HG02938 (cell line): ENCODE measurements at regions not wholly inside any gene's neighbourhood (a gene's known extent, or its start where the extent isn't known, plus 50 kb on each side); places are given as distances from the start of the nearest gene placed in this dataset.
"Not testable (repeated sequence)": the region's sequence is repeated elsewhere in the genome, so short reads cannot be mapped to it uniquely, and the experiment has no call there.

Experiments used
- ATAC-seq: cut with Tn5 transposase; IDR thresholded peaks from one replicate; pipeline ENCODE4 v1.9.1; 2021; ENCODE audit warnings: mild to moderate bottlenecking, moderate library complexity; ENCODE audit not compliant: unreplicated experiment

DNA sequence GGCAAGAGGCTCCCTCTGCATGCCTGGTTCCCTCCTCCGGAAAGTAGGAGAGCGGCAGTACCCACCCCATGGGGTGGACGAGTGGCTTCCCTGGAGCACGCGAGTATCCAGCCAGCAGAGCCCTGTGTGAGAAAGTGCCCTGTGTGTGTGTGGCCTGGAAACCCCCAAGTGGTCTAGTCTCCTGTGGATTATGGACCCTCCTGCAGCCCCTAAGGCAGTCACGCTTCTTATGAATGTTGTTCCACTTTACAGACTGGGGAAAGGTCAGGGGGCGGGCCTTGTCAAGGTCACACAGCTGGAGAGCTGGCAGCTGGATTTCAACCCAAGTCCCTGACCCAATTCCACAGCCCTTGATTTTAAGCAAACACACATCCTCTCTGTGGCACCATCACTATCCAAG is 252.5 kb upstream of the SULF2 start:
- not testable (repeated sequence) for ATAC-seq

DNA sequence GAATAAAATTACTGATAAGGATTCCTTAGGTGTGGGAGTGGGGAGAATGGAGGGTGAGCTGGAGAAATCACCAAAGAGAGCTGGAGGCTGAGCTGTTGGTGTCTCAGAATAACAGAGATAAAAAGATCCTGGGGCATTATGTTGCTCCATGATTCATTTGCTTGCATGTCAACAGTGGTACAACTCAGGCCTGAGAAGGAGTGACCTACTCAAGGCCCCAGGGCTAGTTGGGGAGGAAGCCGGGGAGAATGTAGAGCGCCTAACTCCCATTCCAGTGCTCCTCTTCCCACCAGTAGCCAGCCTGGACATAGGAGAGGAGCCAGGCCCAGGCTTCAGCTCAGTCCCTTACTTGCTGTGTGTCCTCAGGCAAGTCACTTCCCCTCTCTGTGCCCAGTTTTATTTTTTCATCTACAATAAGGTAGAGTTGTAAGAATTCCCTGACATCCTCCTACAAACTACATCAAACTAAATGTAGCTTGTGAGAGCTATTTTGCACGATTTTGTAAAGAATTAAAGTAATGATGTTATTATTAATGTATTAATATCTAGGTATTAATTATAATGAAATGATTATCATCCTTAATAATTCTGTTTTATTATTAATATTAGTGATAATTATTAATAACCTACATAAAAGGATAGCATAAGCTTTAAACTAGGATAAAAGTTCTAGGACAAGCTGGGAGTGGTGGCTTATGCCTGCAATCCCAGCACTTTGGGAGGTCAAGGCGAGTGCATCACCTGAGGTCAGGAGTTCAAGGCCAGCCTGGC is 250.9 kb upstream of the SULF2 start:
- no peak for ATAC-seq

DNA sequence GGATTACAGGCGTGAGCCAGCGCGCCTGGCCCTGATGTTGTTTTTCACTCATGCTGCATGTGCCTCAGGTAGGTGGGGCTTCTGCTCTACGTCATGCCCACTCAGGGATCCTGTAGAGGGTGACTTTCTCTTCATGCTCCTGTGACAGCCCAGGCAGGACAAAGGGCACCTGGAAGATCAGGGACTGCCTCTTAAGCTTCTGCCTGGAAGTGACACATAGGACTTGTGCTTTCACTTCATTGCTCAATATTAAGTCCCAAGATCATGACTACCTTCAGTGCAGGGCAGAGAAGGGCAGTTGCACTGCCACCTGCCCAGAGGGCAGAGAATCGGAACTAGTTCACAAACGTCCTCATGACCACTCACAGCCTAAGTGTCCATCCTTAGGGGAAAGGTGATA is 249.5 kb upstream of the SULF2 start:
- ATAC-seq: no peak

DNA sequence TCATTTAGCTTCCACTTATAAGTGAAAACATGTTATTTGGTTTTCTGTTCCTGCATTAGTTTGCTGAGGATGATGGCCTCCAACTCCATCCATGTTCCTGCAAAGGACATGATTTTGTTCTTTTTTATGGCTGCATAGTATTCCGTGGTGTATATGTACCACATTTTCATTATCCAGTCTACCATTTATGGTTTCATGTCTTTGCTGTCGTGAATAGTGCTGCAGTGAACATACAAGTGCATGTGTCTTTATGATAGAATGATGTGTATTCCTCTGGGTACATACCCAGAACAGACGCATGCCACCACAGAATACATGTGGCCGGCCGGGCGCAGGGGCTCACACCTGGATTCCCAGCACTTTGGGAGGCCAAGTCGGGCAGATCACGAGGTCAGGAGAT is 247.7 kb upstream of the SULF2 start:
- not testable (repeated sequence) for ATAC-seq

DNA sequence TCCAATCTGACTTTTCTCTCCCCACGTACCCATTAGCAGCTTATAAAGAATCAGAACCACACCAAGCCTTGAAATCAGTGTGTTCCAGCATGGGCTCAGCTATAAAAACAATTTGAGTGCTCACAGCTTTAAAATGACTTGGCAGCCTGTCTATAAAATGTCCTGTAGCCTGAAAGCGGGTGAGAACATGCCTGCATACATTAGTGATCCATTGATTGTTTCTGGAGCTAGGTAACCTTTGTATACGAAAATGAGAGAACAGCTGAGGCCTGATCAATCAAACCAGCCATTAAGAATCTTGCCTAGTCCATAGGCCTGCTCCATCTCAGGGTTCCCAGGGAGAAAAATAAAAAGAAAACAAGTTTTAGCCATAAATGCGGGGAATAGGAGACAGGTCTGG is 245.8 kb upstream of the SULF2 start:
- no peak for ATAC-seq

DNA sequence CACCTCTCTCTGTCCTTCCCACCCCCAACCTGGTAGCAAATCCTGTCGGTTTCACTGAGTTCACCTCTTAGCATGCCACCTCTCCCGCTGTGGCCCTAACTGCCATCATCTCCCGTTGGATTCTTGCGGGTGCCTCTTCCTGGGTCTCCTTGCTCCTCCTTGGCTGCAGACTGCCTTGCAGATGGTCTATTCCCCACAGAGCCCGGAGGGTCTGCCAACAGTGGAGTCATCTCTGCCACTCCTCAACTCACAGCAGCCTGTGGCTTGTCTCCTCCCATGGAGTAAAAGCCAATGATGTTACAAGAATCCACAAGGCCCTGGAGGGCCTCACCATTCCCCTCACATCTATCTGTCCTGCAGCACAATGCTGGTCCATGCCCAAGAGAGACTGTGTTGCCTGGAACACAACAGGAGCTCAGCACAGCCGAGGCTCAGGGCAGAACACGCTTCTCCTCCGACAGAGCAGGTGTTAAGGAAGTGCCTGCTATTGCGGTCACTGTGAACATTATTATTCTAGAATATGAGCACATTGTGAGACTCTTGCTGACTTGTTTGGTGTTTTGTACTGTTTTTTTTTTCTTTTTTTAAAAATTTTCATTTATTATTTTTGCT is 241.8 kb upstream of the SULF2 start:
- no peak for ATAC-seq

DNA sequence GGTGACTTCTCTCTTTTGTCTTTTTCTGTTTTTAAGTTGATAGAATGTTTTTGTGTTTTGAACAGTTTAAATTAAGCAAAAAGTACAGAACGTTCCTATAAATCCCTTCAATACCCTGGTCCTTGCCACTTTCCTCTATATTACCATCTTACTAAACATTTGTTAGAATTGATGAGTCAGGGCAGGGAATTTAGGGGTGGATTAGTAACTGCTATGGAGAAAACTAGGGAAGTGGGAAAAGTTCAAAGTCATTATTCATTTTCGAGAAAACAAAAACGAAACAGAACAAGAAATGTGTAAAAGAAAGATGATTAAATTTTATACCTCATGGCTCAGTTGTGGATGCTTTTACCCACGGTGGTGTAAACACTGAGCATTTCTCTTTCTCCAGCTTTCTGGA is 240.4 kb upstream of the SULF2 start:
- no peak for ATAC-seq

DNA sequence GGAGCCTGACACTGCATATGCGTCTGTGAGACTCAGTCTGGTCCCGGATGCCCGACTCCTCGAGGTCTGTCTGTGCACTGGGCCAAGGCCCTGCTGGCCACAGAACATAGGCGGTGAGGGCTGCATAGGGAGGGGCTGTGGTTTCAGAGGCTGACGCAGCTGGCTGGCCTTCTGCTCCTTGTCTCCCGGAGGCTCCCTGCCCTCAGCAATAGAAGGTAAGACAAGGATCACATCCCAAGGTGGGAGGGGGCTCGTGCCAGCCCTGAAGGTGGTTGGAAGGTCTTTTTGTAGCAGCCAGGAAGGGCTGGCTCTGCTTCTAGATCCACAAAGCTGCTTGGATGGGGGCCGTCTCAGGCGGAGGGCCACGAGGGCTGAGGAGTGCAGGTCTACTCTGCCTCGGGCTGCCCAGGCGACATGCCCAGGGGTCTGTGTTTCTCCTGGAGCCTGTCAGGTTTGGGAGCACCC is 239.8 kb upstream of the SULF2 start:
- ATAC-seq: no peak

DNA sequence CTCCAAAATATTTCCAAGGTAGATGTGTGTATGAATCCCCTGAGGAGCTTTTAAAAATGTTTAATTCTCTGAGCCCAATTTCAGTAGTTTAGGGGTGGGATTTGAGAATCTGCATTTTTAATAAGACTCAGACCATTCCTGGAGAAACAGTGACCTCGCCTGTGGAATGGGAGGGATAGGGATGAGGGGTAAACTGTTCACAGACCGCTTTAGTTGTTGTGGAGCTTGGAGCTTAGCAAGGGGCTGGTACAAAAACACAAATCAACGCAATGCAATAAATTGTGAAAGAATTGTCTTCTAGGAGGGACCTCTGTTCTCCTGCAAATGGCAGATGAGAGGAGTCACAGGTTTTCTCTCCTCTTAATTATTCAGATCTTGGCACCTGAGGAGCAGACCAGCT is 239.3 kb upstream of the SULF2 start:
- ATAC-seq: no peak

DNA sequence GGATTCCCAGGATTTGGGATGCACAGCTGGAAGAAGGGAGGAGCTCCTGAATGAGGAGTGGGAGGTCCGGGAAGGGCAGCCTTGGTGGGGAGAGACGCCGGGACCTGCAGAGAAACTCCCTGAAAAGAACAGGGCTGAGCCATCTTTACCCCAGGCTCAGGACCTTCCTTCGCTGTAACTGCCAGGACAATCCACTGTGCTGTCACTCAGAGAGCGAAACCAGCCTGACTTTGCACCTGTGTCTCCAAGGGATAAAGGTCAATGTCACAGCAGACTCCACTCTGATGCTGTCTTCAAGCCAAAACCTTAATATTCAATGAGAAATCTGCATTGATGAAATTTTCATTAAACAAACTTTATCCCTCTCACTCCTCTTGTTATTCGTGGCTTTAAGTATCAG is 235.4 kb upstream of the SULF2 start:
- not testable (repeated sequence) for ATAC-seq

DNA sequence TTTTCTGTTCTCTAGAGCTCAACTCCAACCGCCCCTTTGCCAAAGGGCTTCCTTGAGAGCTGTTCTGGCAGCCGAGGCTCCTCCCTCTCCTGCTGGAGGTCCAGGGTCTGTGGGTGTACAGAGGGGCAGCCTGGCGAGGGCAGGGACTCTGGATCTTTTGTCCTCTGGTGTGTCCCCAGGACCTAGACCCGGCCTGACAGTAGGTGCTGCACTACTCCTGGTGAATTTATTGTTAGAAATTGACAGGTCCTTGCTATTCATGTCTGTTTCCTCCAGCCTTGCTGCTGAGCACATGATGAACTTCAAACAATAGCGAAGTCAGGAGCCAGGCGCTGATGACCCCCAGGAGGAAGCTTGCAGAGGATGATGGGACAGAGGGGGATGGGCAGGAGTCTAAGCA is 234.7 kb upstream of the SULF2 start:
- ATAC-seq: no peak

DNA sequence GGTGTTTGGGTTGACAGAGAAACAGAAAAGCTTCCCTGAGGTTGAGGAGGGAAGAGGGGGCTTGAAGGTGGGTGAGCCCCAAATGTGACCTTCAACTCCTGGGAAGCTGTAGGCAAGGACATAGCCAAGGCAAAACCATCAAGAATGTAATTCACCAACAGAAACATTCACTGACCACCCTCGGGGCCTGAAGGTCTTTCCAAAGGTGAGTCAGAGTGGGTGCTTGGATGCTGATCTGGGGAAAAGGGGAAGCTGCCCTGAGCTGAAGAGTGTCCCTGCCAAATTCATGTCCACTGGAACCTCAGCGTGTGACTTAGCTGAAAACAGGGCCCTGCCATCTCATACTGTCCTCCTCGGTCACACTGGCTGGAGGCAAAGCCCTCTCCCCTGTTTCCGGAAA is 234.2 kb upstream of the SULF2 start:
- ATAC-seq: no peak

DNA sequence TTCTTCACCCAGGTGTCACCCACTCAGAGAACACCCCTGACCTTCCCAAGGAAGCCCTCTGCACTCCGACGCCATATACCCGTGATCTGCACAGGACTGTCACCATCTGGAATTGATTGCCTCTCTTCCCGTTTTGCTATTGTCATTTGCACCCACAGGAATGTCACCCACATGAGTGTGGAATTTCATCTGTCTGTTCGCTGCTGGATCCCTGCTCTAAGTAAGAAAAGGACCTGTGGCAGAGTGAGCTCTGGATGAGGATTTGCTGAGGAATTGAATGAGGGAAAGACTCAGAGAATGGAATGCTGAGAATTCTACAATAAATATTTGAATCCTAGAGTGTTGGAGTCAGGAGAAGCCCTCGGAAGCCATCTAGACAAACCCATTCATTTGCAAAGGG is 233.6 kb upstream of the SULF2 start:
- ATAC-seq: not testable (repeated sequence)

DNA sequence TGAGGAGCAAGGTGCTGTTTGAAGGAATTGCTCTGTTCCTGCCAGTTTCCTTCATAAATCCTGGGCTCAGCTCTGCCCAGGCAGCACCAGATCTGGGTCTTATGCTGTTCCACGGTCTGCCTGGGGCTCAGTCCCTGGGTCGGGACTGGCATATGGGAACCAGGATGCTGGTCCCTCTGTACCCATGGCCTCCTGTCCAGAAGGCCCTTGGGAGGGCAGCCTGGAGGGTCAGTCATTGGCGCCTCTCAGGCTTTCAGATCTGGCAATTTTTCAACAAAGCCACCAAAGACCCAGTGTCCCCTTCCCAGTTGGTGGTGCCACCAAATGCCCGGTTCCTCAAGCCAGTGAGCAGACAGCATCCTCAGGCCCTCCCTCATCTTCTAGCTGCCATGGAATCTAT is 232.7 kb upstream of the SULF2 start:
- ATAC-seq: no peak

DNA sequence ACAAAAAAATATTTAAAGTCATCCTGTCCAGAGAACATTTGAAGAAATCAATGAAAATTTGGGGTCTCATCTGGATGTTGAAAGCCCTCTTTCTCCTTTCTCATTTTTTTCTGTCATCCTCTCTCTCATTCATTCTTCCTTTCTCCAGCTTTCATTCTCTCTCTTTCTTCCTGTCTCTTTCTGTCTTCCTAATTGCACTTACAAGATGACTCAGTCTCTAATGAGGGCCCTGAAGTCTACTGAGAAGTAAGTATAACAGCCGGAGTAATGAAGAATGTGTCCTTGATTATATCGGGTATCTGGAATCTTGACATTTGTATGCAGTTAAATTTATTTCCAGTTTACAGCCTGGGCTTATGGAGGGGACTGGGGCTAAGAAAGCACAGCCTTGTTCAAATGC is 232.2 kb upstream of the SULF2 start:
- ATAC-seq: no peak

DNA sequence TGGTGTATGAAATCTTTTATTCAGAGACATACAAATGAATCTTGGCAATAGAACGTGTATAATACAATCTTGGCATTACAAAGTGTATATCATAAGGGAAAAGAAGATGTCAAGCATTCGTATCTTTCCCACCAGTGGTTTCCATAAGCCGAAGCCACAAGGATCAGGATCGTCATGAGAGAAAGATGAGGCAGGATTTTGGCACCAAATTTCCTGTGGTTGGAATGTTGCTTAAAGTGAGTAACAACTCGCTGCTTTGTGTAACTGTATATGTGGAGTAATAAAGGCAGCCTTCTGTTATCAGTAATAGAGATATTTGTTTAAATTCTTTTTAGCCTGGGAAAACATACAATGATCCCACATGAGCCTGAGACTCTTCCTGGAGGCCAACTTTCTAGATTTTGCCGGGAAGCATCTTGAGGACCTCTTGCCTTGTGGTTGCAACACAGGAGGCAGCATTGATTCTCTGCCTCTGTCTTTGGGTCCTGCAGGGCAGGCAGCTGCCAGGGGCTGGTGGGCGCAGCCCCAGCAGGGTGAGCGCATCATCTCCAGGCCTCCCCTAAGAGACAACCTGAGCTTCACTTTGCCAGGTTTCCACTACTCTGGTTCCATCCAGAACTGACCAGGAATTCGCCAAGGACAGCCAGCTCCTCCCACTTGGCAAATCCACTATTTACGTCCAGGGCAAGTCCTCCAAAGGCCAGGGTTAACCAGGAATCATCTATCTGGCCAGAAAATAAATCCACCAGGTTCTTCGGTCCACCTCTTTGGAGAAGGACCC is 230.9 kb upstream of the SULF2 start:
- ATAC-seq: no peak

DNA sequence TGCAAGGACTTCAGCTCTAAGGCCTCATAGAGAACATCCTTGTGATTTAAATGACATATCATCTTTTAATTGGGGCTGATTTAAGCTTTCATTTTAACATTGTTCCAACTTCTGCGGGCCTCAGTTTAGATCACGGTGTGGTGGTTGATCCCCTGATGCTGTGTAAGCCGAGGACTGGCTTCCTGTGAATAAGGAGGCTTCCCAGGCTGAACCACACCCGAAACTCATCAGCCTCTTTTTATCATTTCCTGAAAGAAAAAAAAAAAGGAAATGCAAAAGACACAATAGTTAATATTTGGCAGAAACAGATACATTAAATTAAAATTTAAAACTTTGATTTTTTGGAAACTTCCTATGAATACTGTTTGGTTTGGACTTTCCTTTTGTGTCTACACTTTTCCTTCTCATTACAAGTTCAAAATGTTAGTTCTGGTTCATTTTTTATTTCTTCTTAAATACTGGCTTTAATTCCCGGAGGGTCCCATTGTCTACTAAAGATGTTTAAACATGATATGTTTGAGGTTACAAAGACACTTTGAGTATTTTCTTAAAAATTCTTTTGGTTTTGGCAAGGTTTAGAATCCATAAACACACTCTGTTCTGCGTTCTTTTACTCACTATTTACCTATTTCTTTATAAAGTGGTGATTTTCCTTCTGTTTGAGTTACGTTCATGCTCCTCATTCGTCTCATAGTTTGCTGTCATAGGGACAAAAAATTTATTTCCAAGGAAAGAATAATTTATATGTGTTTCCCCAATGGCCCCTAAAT is 230.0 kb upstream of the SULF2 start:
- no peak for ATAC-seq

DNA sequence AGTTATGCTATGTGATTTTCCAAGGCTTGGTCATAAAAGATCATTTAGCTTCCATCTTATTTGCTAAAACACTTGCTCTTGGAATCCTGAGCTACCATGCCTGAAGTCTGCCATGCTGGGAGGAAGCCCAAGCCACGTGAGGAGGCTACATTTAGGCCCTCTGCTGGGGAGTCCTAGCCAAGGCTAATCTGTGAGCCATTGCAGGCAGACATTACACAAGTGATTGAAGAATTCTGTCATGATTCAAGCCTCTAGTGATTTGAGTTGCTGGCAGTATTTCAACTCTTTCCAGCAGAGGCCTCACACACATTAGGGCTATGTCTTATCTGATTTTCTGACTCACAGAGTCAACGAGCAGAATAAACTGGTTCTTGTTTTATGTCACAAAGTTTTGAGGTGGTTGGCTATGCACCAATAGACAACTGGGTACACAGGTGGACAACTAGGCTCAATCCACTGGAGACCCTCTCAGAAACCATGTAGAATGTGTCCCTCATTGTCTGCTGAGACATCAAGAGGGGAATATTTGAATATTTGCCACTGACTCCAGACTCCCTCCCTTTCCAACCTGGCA is 227.2 kb upstream of the SULF2 start:
- ATAC-seq: no peak

DNA sequence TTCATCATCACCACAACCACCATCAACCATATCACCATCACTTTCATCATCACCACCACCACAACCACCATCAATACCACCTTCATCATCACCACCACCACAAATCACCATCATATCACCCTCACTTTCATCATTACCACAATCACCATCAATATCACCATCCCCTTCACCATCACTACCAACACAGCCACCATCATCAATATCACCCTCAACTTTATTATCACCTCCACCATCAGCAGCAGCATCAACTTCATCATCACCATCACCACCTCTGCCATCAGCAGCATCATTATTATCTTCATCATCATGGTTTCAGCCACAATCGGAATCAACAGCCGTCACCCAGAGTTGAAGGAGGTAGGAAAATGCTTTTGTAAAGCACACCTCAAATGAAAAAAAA is 225.7 kb upstream of the SULF2 start:
- ATAC-seq: no peak

DNA sequence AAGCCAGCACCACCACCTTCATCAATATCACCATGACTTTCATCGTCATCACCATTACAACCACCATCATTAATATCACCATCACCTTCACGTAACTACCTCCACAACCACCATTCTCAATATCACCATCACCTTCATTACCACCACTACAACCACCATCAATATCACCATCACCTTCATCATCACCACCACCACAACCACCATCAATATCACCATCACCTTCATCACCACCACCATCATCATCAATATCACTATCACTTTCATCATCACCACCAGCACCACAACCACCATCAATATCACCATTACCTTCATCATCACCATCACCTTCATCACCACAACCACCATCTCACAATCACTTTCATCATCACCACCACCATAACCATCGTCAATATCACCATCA is 225.3 kb upstream of the SULF2 start:
- no peak for ATAC-seq
